ENCODE measurements at regions not wholly inside any gene's neighbourhood (a gene's known extent, or its start where the extent isn't known, plus 50 kb on each side); places are given as distances from the start of the nearest gene placed in this dataset.
"Not testable (repeated sequence)": the region's sequence is repeated elsewhere in the genome, so short reads cannot be mapped to it uniquely, and the experiment has no call there.

GRCh38 chr10:120791316-120791715 is 59.8 kb upstream of the WDR11 start:
- TF ChIP-seq CTCF (IDR thresholded peaks at IDR 0.05), result no peak
- Mint-ChIP-seq H3K4me1 (ENCODE audit: low read depth) (no peaks in the 10 kb centered on the region), H3K27ac (no peak overlapping the region), H3K36me3 (ENCODE audit: low read depth) (no peaks in the 10 kb centered on the region), H3K9me3 (no peaks in the 10 kb centered on the region), H3K4me3 (no peak overlapping the region), H3K27me3 (ENCODE audit: insufficient read depth) (peaks cover 2% of the 10 kb centered on the region; the same call in 1 of the 2 replicates)
- no peak for DNase-seq

GRCh38 chr10:120793088-120793487 is 58.1 kb upstream of the WDR11 start:
- H3K36me3 Mint-ChIP-seq (ENCODE audit: low read depth), result no peaks in the 10 kb centered on the region
- H3K4me1 Mint-ChIP-seq (ENCODE audit: low read depth), result no peaks in the 10 kb centered on the region
- no peak overlapping the region for H3K4me3 Mint-ChIP-seq
- H3K9me3 Mint-ChIP-seq, result no peaks in the 10 kb centered on the region
- H3K27ac Mint-ChIP-seq, result no peak overlapping the region
- no peak for TF ChIP-seq CTCF (IDR thresholded peaks at IDR 0.05)
- H3K27me3 Mint-ChIP-seq (ENCODE audit: insufficient read depth), result peaks cover 2% of the 10 kb centered on the region; the same call in 1 of the 2 replicates
- DNase-seq, result no peak

GRCh38 chr10:120794390-120794789 is 56.8 kb upstream of the WDR11 start:
- Mint-ChIP-seq H3K27me3 (ENCODE audit: insufficient read depth) (peaks cover 2% of the 10 kb centered on the region; the same call in 1 of the 2 replicates), H3K4me1 (ENCODE audit: low read depth) (no peaks in the 10 kb centered on the region), H3K27ac (no peak overlapping the region), H3K9me3 (no peaks in the 10 kb centered on the region), H3K4me3 (no peak overlapping the region), H3K36me3 (ENCODE audit: low read depth) (no peaks in the 10 kb centered on the region)
- no peak for DNase-seq
- TF ChIP-seq CTCF (IDR thresholded peaks at IDR 0.05), result no peak

- not testable (repeated sequence) for H3K27ac Mint-ChIP-seq; H3K9me3 Mint-ChIP-seq; H3K36me3 Mint-ChIP-seq (ENCODE audit: low read depth); H3K27me3 Mint-ChIP-seq (ENCODE audit: insufficient read depth); H3K4me3 Mint-ChIP-seq; H3K4me1 Mint-ChIP-seq (ENCODE audit: low read depth); DNase-seq
Measured at GRCh38 chr10:120798276-120798675, 52.9 kb upstream of the WDR11 start.

GRCh38 chr10:120799849-120800248 is 51.3 kb upstream of the WDR11 start:
- no peak overlapping the region for H3K27ac Mint-ChIP-seq
- H3K9me3 Mint-ChIP-seq, result 0 out of 2 replicates have a peak, but pooled peaks cover 7% of the 10 kb centered on the region
- DNase-seq, result no peak
- no peak for TF ChIP-seq CTCF (IDR thresholded peaks at IDR 0.05)
- no peaks in the 10 kb centered on the region for H3K4me1 Mint-ChIP-seq (ENCODE audit: low read depth)
- no peaks in the 10 kb centered on the region for H3K36me3 Mint-ChIP-seq (ENCODE audit: low read depth)
- H3K27me3 Mint-ChIP-seq (ENCODE audit: insufficient read depth), result no peaks in the 10 kb centered on the region; the same call in none of the 2 replicates
- no peak overlapping the region for H3K4me3 Mint-ChIP-seq

- Mint-ChIP-seq H3K27me3 (ENCODE audit: insufficient read depth) (no peaks in the 10 kb centered on the region; the same call in none of the 2 replicates), H3K27ac (no peak overlapping the region), H3K36me3 (ENCODE audit: low read depth) (no peaks in the 10 kb centered on the region), H3K9me3 (0 out of 2 replicates have a peak, but pooled peaks cover 7% of the 10 kb centered on the region), H3K4me1 (ENCODE audit: low read depth) (no peaks in the 10 kb centered on the region), H3K4me3 (no peak overlapping the region)
- no peak for DNase-seq
- no peak for TF ChIP-seq CTCF (IDR thresholded peaks at IDR 0.05)
Measured at GRCh38 chr10:120800528-120801323, 50.4 kb upstream of the WDR11 start.

All from HFFc6 (cell line).